ENCODE measurements at regions not wholly inside any gene's neighbourhood (a gene's known extent, or its start where the extent isn't known, plus 50 kb on each side); places are given as distances from the start of the nearest gene placed in this dataset.

- no peak for DNase-seq
Measured at GRCh38 chr11:70661761-70662501, 263.6 kb downstream of the CTTN start.

GRCh38 chr11:70662691-70663098 lies 264.4 kb downstream of the CTTN start:
- DNase-seq = no peak

- no peak for DNase-seq
Measured at GRCh38 chr11:70663815-70664214, 265.5 kb downstream of the CTTN start.

- no peak for DNase-seq
Measured at GRCh38 chr11:70666311-70666710, 268.0 kb downstream of the CTTN start.

GRCh38 chr11:70667767-70668166 lies 269.4 kb downstream of the CTTN start:
- no peak for DNase-seq

GRCh38 chr11:70668204-70669202 lies 270.2 kb downstream of the CTTN start:
- DNase-seq = no peak

GRCh38 chr11:70669281-70669680 lies 271.0 kb downstream of the CTTN start:
- DNase-seq = no peak

GRCh38 chr11:70669871-70670675 lies 271.7 kb downstream of the CTTN start:
- DNase-seq = no peak

GRCh38 chr11:70670676-70671034 lies 272.3 kb downstream of the CTTN start:
- DNase-seq = no peak

GRCh38 chr11:70671083-70671482 lies 272.8 kb downstream of the CTTN start:
- no peak for DNase-seq

- DNase-seq = no peak
Measured at GRCh38 chr11:70671611-70672010, 273.3 kb downstream of the CTTN start.

GRCh38 chr11:70672991-70673653 lies 274.8 kb downstream of the CTTN start:
- DNase-seq = no peak

- DNase-seq = no peak
Measured at GRCh38 chr11:70674605-70675004, 276.3 kb downstream of the CTTN start.

- DNase-seq = no peak
Measured at GRCh38 chr11:70675697-70676374, 277.5 kb downstream of the CTTN start.

- no peak for DNase-seq
Measured at GRCh38 chr11:70677232-70677916, 279.0 kb downstream of the CTTN start.

GRCh38 chr11:70678931-70679900 lies 280.9 kb downstream of the CTTN start:
- no peak for DNase-seq

GRCh38 chr11:70680781-70681281 lies 282.5 kb downstream of the CTTN start:
- DNase-seq = no peak

- DNase-seq = no peak
Measured at GRCh38 chr11:70682056-70682455, 283.7 kb downstream of the CTTN start.

- DNase-seq = no peak
Measured at GRCh38 chr11:70682760-70683159, 284.4 kb downstream of the CTTN start.

GRCh38 chr11:70687716-70688115 lies 289.4 kb downstream of the CTTN start:
- DNase-seq = no peak

All from inflammatory macrophage treated with lipopolysaccharide for 4 hours (primary cell).